Skeletal muscle cell (primary cell): ENCODE measurements at regions not wholly inside any gene's neighbourhood (a gene's known extent, or its start where the extent isn't known, plus 50 kb on each side); places are given as distances from the start of the nearest gene placed in this dataset.
A peak's percentile ranks its signal among the peaks of the same experiment; 100 is the strongest.

Experiments used
- DNase-seq: peaks from one replicate; pipeline ENCODE4 v3.0.0-alpha.2; 2010; ENCODE audit warnings: low read depth
- H3K4me3 ChIP-seq: 2 replicates; pipeline ENCODE4 v1.5.1; 2011; ENCODE audit warnings: low read depth, mild to moderate bottlenecking, control low read depth, low read length, moderate library complexity

DNA sequence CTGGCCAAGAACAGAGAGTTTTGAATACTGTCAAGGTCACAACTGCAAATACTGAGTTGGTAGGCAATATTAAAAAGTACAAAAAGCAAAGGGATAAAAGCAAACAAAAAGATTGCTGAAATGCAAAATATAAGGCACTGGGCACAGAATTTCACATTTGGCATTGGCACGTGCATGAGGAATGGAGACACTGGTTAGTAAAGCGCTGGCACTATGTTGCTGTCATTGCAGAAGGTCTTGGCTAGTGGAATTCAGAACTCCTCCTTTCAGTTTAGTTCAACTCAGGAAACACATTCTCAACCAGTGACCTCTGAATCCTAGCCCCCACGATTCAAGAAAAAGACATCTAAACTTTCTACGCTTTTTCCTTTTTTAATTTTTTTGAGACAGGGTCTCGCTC lies 111.8 kb upstream of the PSMD7 start:
- no peak overlapping the region for H3K4me3 ChIP-seq
- DNase-seq = no peak

DNA sequence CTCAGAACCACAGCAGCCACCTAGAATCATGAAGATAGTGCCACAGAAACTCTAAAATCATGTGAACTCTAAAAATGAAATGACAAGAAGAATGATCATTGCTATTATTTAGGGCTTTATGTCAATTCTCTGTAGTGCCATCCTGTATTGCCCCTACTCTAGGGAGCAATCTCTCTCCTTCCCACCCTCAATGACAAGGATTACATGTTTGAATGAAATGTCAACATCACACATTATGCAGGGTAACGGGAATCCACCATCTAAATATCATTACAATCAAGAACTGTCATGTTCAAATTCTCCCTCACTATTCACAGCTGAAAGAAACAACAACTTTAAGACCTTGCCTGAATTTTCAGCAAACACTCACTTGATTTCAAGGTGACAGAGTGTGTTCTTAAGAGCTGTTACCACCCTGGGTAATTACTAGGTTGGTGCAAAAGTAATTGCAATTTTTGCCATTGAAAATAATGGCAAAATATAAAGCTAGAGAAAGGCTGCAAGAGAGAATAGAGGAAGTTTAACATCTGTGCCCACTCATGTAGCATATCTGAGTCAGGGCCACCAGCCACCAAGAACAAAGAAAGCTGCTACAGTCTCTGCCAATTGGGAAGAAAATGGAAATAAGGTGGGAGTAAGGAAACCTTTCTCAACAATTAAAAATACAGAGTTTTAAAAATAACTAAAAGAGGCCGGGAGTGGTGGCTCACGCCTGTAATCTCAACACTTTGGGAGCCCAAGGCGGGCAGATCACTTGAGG lies 112.8 kb upstream of the PSMD7 start:
- DNase-seq = no peak
- H3K4me3 ChIP-seq = no peak overlapping the region

DNA sequence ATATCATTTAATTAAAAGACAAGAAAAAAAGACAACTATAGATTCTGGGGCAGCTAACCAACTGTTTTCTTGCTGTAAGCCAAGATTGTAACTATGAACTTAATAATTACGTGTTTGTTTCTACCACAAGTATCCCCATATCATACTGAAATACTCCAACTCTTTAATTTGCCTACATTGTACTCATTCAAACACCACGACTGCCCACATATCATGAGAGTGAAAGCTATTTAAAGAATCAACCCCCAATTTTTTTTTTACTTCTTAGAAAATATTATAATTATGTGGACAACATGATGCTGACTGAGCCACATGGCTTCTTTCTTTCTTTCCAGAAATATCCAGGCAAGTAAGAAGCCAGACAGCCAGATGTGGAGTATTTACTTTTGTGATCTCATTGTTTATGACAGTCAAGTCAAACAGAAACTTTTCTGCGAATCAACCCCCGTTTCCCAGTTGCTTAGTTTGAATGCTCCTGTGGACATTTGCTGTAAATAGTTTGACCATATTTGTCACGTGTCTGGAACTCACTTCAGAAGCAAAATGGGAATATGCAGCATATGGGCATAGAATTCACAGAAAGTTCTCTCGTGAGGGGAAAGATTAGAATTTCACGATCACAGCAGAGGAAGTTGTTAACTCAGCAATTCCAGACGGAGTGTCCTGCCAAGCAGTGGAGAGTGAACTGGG lies 126.8 kb upstream of the PSMD7 start:
- H3K4me3 ChIP-seq = peak overlapping the region; percentile 13
- no peak for DNase-seq

DNA sequence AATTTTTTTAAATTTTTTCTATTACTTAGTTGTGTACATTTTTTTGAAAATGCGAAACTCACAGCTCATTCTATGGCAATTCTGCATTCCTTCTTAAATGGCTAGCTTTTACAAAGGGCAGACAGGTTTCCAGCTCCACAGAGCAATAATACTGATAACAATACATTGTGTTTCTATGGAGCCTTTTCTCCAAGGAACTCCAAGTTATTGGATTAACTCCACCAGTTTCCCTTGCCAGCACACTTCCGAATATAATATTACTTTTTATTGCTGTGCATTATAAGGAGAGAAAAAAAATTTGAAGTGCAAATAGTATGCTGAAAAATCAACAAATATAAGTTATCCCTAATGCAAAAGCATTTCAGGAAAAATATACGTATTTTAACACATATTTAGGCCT lies 127.5 kb upstream of the PSMD7 start:
- no peak overlapping the region for H3K4me3 ChIP-seq
- DNase-seq = no peak

DNA sequence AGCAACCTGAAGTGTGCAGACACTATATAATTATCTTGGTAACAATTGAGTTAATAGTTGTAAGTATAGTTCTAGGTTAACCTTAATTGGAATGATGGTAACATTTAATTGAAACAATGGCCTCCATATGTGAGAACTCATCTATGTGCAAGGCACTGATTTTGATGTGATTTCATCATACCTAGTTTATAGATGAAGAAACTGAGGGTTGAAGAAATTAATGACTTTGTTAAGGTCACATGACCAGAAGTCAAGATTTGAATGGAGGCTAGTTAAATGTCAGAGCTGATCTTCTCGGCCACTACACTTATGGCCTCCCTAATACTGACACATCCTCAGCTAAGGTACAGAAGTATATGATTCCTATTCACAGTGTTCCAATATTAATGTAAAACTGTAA lies 128.2 kb upstream of the PSMD7 start:
- DNase-seq = no peak
- no peak overlapping the region for H3K4me3 ChIP-seq

DNA sequence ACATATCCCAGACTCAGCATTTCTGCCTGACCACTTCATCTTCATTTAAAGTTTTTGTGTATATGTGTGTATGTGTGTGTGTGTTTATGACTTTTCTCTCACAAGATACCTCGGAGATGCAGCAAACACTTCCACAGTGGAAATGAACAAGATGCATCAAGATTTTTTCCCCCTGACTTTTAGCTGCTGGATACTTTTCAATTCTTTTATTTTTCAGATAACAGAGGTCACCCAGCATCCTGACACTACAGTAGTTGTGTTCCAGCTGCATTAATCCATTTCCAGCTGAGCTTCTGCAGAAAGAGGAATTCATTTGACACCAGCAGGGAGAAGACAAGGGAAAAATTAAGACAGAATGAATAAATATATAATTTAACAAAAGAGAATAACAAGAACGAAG lies 130.2 kb upstream of the PSMD7 start:
- DNase-seq = no peak
- H3K4me3 ChIP-seq = no peak overlapping the region

DNA sequence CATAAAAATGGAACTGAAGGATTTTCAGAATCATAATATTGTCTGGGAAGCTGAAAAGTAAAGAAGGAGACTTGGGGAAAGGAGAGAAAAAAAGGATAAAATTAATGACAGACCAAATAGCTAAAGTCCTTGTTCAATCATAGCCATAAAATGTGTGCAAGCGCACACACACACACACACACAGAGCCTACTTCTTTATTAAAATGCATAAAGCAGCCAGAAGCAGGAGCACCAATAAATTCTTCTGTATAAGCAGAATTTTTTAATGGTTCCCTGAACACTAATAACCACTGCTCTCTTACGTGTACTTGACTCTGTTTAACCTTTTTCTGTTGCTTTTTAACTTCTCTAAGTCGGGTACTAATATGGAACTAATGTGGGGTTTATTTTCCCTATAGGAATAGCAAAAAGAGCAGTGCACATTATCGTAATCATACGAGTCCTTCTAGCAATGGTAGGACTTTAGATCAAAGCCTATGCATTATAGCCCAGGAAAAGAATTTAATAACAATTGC lies 131.0 kb upstream of the PSMD7 start:
- no peak for DNase-seq
- H3K4me3 ChIP-seq = no peak overlapping the region

DNA sequence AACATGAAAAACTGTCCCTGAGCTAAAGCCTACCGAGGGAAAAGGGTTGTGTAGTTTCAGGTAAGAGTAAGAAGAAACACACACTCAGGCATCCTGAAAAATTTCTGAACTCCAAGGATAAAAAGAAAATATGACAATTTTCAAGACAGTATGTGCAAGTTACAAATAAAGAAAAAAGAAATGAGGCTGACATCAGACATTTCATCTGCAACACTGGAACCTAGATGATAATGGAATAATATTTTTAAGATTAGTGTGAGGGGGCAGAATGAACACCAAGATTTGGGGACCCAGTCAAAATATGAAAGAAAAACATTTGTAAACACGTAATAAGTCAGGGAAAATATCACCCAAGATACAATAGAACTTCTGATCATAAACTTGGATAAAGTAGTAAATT lies 135.9 kb upstream of the PSMD7 start:
- DNase-seq = no peak

DNA sequence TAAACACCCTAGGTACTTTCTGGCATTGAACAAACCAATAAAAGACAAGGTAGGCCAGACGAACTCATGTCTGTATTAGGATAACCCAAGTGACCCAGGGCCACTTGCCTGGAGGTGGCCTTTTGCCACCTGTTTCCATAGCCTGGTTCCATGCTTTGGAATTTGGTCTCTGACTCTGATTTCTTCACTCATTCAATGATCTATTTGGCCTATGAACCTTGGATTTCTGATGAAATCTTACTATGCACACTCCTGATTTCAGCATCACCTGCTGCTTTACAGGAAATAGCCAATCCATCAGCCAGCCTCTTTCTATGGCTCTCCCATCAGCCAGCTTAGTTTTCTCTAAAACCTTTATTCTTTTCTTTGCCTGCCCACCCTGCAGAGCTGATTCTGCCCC lies 142.8 kb upstream of the PSMD7 start:
- no peak overlapping the region for H3K4me3 ChIP-seq
- DNase-seq = no peak

More for the DNA sequence above, 135.9 kb upstream of the PSMD7 start:
- H3K4me3 ChIP-seq = no peak overlapping the region

DNA sequence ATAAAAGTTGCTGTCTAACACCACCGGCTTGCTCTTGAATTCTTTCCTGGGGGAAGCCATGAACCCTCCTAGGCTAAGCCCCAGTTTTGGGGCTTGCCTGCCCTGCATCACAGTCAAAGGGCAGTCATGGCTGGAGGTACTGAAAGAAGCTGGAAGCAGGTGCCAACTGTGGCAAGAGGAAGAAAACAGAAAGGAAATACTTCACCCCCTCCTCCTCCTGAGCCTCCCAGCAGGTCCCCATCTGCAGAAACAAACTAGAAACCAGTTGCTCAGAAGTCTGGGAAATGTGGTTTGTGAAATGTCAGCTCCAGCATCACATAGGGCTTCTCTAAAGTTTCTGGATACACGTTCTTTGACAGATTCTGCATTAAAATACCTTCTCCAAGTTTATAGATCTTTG lies 150.0 kb upstream of the PSMD7 start:
- DNase-seq = no peak
- no peak overlapping the region for H3K4me3 ChIP-seq

DNA sequence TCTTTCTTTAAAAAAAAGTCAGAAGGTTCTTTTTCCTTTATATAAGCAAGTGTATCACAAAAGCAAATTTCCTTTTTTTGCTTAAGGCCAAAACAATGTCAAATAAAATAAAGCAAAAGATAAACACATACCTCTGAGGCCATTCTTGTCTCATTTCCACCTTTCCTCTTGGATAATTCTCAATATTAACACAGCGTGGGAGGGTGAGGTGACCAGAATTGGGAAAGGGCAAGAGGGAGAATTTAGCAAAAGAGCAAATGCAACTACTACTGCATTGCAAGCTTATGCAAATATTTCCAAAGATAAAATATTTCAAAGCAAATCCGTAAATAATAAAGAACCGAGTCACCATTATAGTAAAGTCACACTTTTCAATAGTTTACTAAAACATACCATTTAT lies 153.4 kb upstream of the PSMD7 start:
- H3K4me3 ChIP-seq = no peak overlapping the region
- no peak for DNase-seq

DNA sequence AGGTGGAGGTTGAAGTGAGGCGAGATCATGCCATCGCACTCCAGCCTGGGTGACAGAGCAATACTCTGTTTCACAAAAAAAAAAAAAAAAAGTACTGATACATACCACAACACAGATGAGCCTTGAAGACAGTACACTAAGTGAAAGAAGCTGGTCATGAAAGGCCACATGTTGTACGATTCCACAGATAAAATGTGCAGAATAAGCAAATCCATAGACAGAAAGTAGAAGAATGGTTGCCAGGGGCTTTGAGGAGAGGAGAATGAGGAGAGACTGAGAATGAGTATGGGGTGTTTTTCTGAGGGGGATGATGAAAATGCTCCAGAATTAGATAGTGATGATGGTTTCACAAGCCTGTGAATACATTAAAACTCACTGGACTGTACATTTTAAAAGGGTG lies 155.6 kb upstream of the PSMD7 start:
- no peak overlapping the region for H3K4me3 ChIP-seq
- no peak for DNase-seq

DNA sequence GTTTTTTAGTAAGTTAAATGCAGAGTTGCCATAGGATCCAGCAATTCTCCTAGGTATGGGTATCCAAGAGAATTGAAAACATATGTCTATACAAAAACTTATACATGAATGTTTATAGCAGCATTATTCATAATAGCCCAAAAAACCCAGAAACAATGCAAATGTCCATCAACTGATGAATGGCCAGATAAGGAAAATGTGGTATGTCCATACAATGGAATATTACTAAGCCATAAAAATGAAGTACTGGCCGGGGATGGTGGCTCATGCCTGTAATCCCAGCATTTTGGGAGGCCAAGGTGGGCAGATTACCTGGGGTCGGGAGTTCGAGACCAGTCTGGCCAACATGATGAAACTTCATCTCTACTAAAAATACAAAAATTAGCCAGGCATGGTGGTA lies 156.1 kb upstream of the PSMD7 start:
- DNase-seq = no peak
- H3K4me3 ChIP-seq = no peak overlapping the region

DNA sequence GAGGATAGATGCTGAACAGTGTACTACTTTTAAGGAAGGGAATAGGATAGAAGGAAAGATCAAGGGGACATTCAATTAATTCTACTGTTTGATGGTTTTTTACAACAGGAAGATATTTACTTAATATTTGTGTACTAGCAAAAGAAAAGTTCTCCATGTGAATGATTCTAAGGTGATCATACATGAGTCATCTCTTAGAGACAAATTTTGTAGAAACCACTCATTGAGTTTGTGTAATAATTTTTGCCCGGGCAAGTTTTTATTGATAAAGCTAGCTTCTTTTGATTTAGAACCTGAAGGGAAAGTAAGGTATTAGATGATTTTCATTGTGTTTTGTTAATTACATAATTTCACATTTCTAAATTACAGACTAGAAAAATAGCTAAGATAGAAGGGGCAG lies 172.8 kb upstream of the PSMD7 start:
- no peak for DNase-seq
- no peak overlapping the region for H3K4me3 ChIP-seq

DNA sequence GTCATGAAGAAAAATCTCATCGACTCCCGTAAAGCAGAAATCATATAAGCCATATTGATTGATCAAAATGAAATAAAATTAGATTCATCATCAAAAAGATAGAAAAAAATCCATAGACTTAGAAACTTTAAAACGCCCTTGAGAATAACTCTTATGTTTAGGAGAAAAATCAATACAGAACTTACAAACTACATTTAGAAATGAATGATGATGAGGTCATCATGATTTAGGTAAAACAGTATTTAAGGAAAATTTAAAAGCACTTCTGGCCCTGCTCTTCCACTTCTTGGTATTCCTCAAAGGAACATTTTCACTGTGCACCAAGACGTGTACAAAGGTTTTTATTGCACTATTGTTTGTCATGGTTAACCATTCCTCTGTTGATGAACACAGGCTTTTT lies 173.4 kb upstream of the PSMD7 start:
- no peak overlapping the region for H3K4me3 ChIP-seq
- no peak for DNase-seq

DNA sequence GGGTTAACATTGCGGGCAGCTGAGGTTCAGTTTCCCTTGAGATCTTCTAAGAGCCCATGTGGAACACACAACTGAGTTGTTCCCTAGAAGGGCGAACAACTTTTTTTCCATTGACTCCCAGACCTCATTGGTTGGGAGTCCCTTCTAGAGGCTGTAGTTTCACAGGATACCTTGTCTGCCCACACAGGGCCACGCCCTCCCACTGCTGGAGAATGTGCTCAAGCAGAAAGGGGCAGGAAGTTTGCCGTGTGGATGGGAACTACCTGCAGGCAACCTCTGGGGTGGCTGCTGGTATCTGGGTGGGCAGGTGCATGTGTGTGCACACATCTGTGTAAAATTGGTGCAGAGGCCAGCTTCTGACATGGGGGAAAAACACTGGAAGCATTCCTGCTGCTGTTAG lies 178.8 kb upstream of the PSMD7 start:
- no peak for DNase-seq
- no peak overlapping the region for H3K4me3 ChIP-seq

DNA sequence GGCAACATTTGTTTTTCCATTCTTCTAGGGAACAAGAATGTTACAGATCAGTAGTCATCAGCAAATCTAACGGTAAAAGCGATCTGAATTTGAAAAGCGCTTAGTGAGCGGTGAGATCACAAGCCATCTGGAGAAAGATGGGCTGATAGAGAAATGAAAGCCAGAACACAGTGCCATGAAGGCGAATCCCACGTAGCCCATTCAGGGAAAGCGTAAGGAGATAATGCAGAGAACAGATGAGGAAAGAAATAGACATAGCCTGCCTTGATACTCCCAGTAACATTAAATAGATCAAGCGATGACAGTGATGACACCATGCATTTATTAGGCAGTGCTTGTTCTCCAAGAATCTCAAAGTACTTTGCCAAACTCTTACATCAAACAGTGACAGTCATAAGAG lies 183.1 kb upstream of the PSMD7 start:
- DNase-seq = no peak
- no peak overlapping the region for H3K4me3 ChIP-seq

DNA sequence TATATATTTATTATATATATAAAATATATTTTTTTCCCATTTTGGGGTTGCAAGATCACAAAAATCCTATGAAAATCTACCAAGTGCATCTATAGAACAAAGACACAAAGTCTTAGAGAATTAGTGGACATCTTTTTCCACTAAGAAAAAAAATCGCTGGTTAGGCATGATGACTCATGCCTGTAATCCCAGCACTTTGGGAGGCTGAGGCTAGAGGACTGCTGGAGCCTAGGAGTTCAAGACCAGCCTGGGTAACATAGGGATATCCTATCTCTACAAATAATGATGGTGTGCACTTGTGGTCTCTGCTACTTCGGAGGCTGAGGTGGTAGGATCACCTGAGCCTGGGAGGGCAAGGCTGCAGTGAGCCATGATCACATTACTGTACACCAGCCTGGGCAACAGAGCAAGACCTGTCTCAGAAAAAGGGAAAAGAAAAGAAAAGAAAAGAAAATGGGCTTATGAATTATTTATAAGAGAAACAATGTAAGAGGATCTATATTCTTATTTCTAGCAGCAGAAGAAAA lies 185.1 kb upstream of the PSMD7 start:
- DNase-seq = no peak
- no peak overlapping the region for H3K4me3 ChIP-seq

DNA sequence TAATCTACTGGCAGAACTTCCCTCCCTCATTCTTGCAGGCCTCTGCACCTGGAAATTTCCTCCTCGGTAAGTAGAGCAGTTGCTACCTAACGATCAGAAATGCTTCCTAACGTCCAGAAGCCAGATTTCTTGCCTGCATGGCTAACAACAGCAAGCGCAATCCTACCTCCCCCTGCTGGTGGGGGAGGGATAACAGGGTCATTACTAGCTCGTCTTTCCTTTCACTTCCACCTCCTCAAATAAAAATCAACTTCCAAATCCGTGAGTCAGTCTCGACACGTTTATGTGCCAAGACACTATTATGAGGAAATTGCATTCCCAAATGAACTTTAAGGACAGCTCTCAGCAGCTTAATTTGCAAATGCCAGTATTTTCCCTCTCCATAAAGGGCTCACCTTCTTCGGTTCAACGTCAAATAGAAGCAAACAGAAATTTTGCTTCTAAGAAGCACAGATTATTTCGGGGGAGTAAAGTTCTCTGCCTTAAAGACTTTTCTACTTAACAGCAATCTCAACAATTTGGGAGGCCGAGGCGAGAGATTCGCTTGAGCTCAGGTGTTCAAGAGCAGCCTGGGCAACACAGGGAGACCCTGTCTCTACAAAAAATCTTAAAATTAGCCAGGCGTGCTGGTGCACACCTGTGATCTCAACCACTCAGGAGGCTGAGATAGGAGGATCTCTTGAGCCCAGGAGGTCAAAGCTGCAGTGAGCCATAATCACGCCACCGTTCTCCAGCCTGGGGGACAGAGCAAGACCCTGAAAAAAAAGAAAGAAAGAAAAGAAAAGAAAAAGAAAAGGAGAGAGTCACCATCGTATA lies 188.6 kb upstream of the PSMD7 start:
- no peak for DNase-seq
- no peak overlapping the region for H3K4me3 ChIP-seq

DNA sequence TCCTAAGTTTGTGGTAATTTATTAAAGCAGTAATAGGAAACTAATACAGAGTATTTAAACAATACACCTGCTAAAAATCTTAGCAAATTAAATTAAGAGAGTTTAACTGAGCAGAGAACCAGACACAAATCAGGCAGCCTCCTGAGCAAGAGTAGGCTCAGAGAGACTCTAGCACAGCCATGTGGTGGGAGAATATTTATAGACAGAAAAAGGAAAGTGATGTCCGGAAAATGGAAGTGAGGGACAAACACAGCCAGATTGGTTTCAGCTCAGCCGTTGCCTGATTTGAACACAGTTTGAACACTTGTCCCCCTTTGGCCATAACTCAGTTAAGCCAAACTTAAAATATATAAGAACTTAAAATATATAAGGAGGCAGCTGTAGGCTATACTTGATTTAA lies 192.6 kb upstream of the PSMD7 start:
- no peak for DNase-seq
- H3K4me3 ChIP-seq = no peak overlapping the region
